HG03039 (cell line): ENCODE measurements at regions not wholly inside any gene's neighbourhood (a gene's known extent, or its start where the extent isn't known, plus 50 kb on each side); places are given as distances from the start of the nearest gene placed in this dataset.

Experiments
- ATAC-seq: cut with Tn5 transposase; IDR thresholded peaks from one replicate; pipeline ENCODE4 v1.9.1; 2021; ENCODE audit warnings: mild to moderate bottlenecking, moderate library complexity; ENCODE audit not compliant: unreplicated experiment

DNA sequence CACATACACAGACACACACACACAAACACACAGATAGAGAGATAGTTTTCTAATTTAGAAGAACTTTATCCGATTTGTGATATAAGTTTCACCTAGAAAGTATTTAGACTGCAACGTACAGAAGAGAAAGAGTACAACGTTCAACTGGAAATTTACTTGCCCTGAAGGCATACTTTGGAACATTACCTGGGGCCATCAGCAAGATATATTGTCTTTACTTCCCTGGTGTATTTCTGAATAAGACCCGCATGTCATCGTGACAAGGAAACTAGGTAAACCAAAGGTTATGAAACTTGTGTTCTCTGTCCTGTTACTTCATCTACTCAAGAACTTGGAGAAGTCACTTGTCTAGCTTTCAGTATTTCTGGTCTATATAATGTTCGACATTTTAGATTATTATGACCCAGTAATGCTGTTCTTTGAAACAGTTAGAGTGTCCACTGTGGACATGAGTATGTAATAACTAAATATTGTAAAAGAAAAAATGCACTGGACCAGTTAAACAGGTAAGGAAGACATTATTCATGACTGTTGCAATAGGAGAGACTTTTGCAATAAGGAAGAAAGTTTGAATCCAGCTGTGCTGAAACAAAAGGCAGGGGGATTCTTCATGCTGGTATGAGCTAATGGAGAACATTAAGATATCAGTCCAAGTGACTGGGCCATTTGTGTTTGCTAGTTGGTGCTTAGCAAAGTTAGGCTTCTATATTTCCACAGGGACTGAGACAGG is 1791.1 kb downstream of the MAT2B start:
- no peak for ATAC-seq

DNA sequence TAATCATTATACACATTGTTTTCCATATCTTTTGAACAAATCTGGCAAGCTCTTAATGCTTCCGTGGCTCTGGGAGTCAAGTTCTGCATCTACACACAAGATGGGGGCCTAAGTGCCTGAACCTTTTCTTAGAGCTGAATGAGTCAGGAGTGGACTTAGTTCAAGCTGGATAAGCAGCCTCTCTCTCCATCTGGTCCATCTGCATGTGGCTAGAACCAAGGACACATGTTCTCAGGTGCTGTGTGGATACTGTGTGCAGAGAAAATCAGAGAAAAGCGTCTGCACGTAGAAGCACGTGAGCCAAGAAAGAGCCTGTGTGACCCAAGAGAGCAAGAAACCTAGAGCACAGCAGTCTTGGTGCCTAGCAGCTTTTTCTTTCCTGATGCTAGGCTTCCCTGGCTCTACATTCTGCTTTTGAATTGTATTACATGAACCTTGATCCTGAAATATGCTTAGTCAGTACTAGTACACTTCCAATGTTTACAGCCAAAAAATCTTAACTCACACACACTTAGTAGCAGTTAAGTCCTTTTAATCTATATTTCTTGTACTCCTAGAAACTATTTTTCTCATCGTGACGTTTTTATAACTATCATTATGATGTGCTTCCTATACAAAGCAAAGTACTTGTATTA is 1798.9 kb downstream of the MAT2B start:
- no peak for ATAC-seq

DNA sequence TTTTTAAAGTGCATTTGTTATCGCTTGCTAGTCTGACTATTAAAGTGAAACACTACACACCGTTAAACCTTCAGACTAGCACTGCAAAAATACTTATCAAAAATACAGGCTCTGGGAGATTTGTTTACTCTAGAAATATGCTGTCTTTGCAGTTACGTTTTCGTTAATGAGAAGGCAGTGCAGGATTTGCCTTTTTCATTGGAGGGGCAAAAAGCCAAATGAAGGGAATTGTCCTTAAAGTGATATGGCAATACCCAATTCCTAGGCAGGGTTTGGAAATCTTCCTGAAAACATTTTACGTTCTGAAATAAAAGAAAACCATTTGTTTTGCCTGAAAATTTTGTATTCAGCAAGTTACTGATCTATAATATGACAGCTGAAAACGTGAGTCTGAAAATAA is 1800.2 kb downstream of the MAT2B start:
- ATAC-seq, result no peak

DNA sequence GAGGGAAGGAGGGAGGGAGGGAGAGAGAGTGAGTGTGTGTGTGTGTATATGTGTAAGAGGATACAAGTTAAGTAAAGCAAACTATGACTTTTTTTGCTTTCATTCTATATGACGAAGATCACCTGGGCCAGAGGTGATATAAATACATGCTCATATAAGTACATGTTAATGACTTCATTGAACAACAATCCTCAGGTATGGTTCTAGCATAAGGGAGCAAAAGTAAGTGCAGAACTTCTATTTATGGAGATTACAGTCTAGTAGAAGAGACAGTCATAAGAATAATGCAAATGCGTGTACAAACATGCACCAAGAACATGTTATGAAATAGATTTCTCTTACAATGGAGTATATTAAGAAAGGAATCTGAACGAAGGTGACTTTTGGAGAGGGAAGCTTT is 1804.0 kb downstream of the MAT2B start:
- no peak for ATAC-seq

- no peak for ATAC-seq
Measured at GRCh38 chr5:165310031-165310430, 1804.6 kb downstream of the MAT2B start.

DNA sequence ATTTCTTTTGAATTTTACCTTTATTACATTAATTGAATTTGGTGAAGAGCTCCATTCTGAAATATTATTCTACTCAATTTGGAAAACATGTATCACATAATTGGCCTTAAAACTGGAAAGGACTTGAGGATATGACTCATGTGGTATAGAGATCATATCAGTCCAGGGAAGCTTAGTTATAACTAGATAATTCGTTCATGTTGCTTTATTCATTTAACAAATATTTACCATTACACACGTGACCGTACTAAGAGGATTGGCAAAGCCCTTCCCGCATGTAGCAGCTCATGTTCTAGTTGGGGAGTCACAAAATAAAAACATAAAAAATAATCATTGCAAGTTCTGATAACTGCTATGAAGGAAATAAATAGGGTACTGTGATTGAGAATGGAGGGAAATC is 1816.5 kb downstream of the MAT2B start:
- ATAC-seq, result no peak

DNA sequence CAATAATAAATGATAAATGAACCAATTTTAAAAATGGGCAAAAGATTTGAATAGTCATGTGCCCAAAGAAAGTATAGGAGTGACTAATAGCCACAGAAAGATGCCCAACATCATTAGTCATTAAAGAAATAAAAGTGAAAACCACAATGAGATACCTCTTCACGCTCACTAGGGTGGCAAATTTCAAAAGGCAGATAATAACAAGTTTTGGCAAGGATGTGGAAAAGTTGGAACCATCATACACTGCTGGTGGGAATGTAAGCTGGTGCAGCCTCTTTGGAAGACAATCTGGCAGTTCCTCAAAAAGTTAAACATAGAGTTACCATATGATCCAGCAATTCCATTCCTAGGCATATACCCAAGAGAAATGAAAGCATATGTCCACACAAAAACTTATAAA is 1819.8 kb downstream of the MAT2B start:
- no peak for ATAC-seq

DNA sequence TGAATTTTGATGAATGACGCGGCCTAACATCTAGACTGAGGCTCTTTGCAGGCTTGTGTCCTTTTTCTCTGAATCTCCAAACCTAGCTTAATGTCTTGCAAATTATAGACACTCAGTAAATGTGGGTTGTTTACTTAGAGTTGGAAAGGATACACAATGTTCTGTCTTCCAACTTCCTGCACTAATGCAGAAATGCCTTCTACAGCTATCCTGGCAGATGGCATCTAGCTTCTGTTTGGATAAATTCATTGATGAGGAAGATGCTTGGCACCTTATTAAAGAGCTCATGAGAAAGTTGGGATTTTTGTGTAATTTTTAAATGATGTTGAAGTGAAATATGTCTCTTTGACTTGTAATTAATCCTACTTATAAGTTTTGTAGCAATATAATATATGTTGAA is 1822.2 kb downstream of the MAT2B start:
- ATAC-seq, result no peak

DNA sequence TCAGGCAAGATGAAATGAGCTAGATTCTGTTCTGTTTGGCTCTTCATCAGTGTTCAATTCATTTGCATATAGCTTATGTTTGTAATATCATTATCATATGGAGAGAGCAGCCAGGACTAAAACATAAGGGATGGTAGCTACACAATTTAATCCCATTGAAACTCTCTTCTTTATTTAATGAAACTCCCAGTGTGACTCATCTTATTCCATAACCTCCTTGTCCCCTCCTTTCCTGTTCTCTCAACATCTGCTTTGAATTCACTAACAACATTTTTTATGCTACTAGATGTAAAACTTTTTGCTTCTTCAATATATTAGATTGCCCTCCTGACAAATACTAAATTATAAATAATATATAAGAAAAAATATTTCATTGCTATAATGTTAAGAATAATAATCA is 1823.4 kb downstream of the MAT2B start:
- ATAC-seq, result no peak

- ATAC-seq, result no peak
Measured at GRCh38 chr5:165333623-165334022, 1828.2 kb downstream of the MAT2B start.

DNA sequence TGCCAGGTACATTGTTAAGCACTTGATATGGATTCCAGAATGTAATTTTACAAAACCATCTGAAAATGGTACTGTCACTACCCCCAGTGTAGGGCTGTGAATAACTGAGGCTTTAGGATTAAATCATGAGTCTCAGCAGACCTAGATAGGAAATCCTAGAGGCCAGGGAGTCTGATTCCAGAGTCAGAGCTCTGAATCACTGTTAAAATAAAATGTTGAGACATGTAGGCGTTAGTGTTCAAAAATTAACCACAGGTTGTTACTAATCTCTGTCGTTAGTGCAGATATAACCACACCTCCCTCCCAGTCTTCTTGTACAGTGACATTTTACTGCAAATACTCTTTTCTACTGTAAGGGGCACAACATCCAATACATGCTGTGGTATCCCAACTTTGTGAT is 1828.8 kb downstream of the MAT2B start:
- ATAC-seq, result no peak

- no peak for ATAC-seq
Measured at GRCh38 chr5:165349735-165350134, 1844.3 kb downstream of the MAT2B start.

- no peak for ATAC-seq
Measured at GRCh38 chr5:165351342-165351741, 1845.9 kb downstream of the MAT2B start.

- no peak for ATAC-seq
Measured at GRCh38 chr5:165360366-165360765, 1854.9 kb downstream of the MAT2B start.

GRCh38 chr5:165360784-165361542 is 1855.5 kb downstream of the MAT2B start:
- no peak for ATAC-seq

- no peak for ATAC-seq
Measured at GRCh38 chr5:165370233-165370632, 1864.8 kb downstream of the MAT2B start.

DNA sequence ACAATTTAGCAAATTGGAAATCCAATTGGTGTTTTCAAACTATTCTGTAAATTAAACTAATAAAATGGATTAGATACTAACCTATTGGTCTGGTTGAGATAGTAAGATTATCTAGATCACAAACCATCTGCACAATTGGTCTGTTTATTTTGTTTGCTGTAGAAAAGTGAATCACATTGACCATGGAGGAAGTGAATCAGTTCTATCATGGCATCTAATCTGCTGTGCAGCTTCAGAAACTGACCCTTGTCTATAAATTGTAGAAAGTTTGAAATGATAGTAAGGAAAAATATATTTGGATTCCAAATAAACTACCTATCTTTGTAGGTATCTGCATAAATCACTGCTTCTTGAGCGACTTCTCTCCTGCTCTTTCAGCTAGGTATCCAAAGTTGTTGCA is 1865.4 kb downstream of the MAT2B start:
- no peak for ATAC-seq

- no peak for ATAC-seq
Measured at GRCh38 chr5:165375201-165375600, 1869.8 kb downstream of the MAT2B start.

GRCh38 chr5:165393839-165394238 is 1888.4 kb downstream of the MAT2B start:
- no peak for ATAC-seq

GRCh38 chr5:165397516-165397915 is 1892.1 kb downstream of the MAT2B start:
- no peak for ATAC-seq

- ATAC-seq, result no peak
Measured at GRCh38 chr5:165400086-165400485, 1894.7 kb downstream of the MAT2B start.

DNA sequence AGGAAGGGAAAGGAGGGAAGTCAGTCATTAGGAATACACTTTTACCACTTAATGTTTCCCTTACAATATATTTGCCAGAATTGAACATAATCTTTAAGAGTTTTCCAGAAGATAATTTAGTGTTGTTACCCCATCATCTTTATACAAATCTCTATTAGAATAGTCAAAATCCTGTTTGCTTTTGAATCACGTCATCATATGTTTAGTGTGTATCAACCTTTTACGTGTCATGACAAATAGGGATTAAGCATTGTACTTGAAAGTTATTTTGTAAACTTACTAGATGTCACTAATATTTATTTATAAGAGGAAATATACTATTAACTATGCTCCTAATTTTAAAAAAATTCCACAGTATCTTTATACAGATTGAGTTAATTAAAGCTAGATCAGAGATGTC is 1899.5 kb downstream of the MAT2B start:
- no peak for ATAC-seq
